ENCODE measurements at regions not wholly inside any gene's neighbourhood (a gene's known extent, or its start where the extent isn't known, plus 50 kb on each side); places are given as distances from the start of the nearest gene placed in this dataset.

- TF ChIP-seq GATA2 (IDR thresholded peaks at IDR 0.05; ENCODE audit: low read depth, low read length) (no peak), GATA3 (IDR thresholded peaks at IDR 0.05; ENCODE audit: low read depth, low read length) (no peak)
Measured at GRCh38 chr2:150594299-150594698, 106.8 kb upstream of the RND3 start.

All from SH-SY5Y (cell line).